ENCODE measurements at regions not wholly inside any gene's neighbourhood (a gene's known extent, or its start where the extent isn't known, plus 50 kb on each side); places are given as distances from the start of the nearest gene placed in this dataset.

DNA sequence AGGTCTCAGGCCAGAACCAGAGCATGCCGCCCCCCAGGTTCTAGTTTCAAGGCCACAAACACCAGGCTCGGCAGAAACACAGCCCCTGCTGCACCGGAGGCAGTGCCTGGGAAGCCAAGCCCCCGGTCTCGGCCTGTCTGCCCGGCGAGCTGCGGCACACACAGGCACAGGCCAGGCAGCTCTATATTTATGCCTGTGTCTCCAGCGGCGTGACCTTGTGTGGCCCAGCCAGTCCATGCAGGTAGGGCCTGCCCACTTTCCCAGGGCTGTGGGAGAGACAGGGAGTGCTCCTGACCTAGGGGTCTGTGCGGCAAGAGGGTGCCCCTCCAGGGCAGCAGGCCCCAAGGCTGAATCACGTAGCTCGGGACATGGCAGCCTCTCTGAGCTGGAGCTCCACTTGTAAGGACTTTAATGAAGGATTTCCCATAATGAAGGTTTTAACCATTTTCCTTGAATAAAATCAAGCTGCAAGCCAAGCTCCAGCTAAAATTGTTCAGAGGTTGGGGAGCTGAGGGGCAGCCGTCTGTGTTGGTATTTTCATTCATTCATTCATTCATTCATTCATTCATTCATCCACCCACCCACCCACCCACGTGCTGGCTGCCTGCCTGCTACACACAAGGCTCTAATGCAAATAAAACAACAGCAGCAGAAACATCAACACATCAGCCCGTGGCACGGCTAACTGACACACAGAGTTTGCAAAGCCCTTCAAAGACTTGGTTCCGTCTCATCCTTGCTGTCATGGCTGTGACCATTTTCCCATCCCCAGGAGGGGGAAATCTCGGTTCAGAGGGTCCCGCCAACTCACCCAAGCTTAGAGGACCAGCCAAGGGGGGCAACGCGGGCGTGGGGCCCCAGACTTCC lies 92.0 kb downstream of the RFLNA start:
- no peak overlapping the region for H3K27ac ChIP-seq (ENCODE audit: insufficient read depth, low read length, poor library complexity, severe bottlenecking)
- ATAC-seq (ENCODE audit: low read depth in 2 of 2) (no peak), DNase-seq (no peak)
- peak overlapping the region in 1 of 4 donors; percentile 38 for H3K4me3 Mint-ChIP-seq
- peaks cover 10% of the 10 kb centered on the region for H3K36me3 Mint-ChIP-seq
- no peaks in the 10 kb centered on the region for H3K27me3 Mint-ChIP-seq
- H3K9me3 Mint-ChIP-seq, result no peaks in the 10 kb centered on the region
- H3K4me1 ChIP-seq (ENCODE audit: control insufficient read depth, insufficient read depth, low read length, poor library complexity, severe bottlenecking), result peaks cover 19% of the 10 kb centered on the region
- no peaks in the 10 kb centered on the region for H3K27me3 ChIP-seq (ENCODE audit: control insufficient read depth, insufficient read depth, low read length)
- peaks cover 4 to 31% (median 8%) of the 10 kb centered on the region in 4 donors for H3K4me1 Mint-ChIP-seq
- no peak overlapping the region for H3K4me3 ChIP-seq (ENCODE audit: low read depth, low read length)
- H3K36me3 ChIP-seq (ENCODE audit: control insufficient read depth, insufficient read depth, low read length), result peaks cover 11% of the 10 kb centered on the region
- no peak overlapping the region for H3K27ac Mint-ChIP-seq
- H3K9me3 ChIP-seq (ENCODE audit: control insufficient read depth in 2 of 2, low read length in 2 of 2), result no peaks in the 10 kb centered on the region

DNA sequence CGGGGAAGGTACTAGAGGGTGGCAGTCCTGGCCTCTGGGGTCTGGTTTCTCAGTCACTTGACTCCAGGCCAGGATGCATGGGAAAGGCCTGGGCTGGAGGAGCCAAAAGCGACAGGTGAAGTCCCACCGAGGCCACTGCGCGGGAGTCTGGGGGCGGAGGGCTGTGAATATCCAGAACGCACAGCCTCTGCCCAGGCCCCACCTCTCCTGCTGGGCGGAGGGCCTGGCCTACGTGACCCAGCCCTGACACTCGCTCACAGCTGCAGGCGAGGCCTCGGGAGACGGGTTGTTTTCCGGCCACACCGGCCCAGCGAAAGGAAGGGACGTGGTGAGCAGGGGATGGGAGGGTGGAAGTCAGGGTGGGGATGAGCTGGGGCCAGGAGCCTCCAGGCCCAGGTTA lies 91.2 kb downstream of the RFLNA start:
- Mint-ChIP-seq H3K4me1 (peaks cover 0 to 23% (median 5%) of the 10 kb centered on the region in 4 donors), H3K4me3 (no peak overlapping the region), H3K27me3 (no peaks in the 10 kb centered on the region), H3K36me3 (peaks cover 9% of the 10 kb centered on the region), H3K27ac (peak overlapping the region in 1 of 3 donors; percentile 63), H3K9me3 (no peaks in the 10 kb centered on the region)
- no peak for DNase-seq
- no peak overlapping the region for H3K4me3 ChIP-seq (ENCODE audit: low read depth, low read length)
- H3K27ac ChIP-seq (ENCODE audit: insufficient read depth, low read length, poor library complexity, severe bottlenecking), result no peak overlapping the region
- ATAC-seq (ENCODE audit: low read depth in 2 of 2), result no peak
- peaks cover 12% of the 10 kb centered on the region for H3K4me1 ChIP-seq (ENCODE audit: control insufficient read depth, insufficient read depth, low read length, poor library complexity, severe bottlenecking)
- peaks cover 11% of the 10 kb centered on the region for H3K36me3 ChIP-seq (ENCODE audit: control insufficient read depth, insufficient read depth, low read length)
- H3K27me3 ChIP-seq (ENCODE audit: control insufficient read depth, insufficient read depth, low read length), result no peaks in the 10 kb centered on the region
- H3K9me3 ChIP-seq (ENCODE audit: control insufficient read depth in 2 of 2, low read length in 2 of 2), result no peaks in the 10 kb centered on the region

DNA sequence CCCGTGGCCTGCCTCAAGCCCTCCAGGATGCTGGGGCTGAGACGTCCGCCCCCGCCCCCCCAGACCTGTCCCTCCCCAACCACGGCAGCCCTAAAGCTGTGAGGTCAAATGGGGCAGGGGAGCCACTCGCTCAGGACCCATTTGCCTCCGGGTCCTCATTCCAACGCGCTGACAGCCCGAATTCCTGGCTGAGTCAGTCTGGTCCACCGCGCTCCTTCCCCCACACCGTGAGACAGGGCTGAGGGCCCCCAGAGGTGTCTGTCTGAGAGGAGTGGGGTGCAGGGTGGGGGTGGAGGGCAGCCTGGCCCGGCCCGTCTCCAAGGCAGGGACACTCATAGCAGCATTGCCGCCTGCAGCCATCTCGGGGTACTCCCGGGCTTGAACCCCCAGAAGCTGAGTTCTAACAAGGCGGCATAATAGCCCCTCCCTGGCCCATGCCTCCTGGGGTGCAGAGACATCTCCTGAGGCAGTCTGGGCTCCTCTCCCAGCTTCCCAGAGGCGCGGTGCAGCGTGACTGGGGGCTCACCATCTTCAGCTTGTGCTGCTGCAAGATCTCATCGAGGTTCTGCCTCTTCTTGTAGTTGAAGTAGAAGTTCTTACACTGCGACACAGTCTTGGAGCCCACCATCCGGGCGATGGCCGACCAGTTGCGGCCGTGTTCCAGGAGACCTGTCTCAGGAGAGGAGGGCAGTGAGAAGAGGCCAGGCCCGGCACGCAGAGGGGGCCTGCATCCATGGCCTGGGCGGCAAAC lies 90.5 kb downstream of the RFLNA start:
- Histone ChIP-seq H3K27ac (ENCODE audit: insufficient read depth, low read length, poor library complexity, severe bottlenecking) (no peak overlapping the region), H3K9me3 (ENCODE audit: control insufficient read depth in 2 of 2, low read length in 2 of 2) (no peaks in the 10 kb centered on the region), H3K4me1 (ENCODE audit: control insufficient read depth, insufficient read depth, low read length, poor library complexity, severe bottlenecking) (peaks cover 12% of the 10 kb centered on the region), H3K36me3 (ENCODE audit: control insufficient read depth, insufficient read depth, low read length) (peaks cover 11% of the 10 kb centered on the region), H3K4me3 (ENCODE audit: low read depth, low read length) (no peak overlapping the region), H3K27me3 (ENCODE audit: control insufficient read depth, insufficient read depth, low read length) (no peaks in the 10 kb centered on the region)
- H3K27me3 Mint-ChIP-seq, result no peaks in the 10 kb centered on the region
- no peak overlapping the region for H3K4me3 Mint-ChIP-seq
- ATAC-seq (ENCODE audit: low read depth in 2 of 2) (no peak), DNase-seq (no peak)
- peaks cover 0 to 18% (median 4%) of the 10 kb centered on the region in 4 donors for H3K4me1 Mint-ChIP-seq
- no peaks in the 10 kb centered on the region for H3K9me3 Mint-ChIP-seq
- peaks cover 10% of the 10 kb centered on the region for H3K36me3 Mint-ChIP-seq
- H3K27ac Mint-ChIP-seq, result peak overlapping the region in 1 of 3 donors; percentile 42

DNA sequence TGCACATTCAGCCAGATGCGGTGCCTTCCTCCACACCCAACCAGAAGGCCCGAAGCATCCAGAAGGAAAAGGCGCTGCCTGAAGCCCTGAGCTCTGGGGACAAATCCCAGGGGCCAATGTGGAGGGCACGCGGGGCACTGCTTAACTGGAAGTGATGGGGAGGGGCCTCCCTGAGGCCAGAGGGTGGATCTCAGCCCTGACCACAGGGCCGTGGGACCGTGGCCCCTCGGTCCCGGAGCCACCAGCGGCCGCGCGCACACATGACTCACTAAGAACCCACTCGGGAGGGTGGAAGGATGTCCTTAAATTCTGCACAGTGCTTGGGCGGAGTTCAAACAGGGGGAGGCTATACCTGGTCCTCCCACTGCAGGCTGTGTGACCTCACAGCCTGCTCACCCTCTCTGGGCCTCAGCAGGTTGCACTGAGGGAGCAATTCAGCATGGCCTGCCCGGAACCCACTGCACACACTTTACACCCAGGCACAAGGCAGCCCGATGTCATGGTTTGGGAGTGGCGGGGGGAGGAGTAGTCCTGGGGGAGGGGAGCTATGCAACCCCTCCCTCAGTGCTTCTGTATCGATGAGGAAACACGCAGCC lies 89.5 kb downstream of the RFLNA start:
- peaks cover 10% of the 10 kb centered on the region for H3K36me3 Mint-ChIP-seq
- H3K36me3 ChIP-seq (ENCODE audit: control insufficient read depth, insufficient read depth, low read length), result peaks cover 16% of the 10 kb centered on the region

DNA sequence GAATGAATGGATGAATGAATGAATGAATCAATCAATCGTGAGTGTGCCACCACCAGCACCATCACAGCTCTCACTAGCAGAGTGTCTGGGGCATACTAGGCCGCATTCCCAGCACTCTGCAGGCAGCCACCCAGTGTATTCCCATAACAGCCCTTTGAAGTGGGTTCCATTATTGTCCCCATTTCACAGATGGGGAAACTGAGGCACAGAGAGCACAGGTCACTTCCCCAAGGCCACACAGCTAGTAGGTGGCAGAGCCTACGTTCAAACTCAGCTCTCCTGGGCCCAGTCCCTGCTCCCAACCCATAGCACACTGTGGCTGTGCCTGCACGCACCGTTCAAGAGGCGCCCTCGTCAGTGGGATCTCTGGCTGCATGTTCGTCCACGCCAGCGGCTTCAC lies 88.1 kb downstream of the RFLNA start:
- Mint-ChIP-seq H3K4me1 (peaks cover 0 to 4% (median 2%) of the 10 kb centered on the region in 4 donors), H3K27me3 (no peaks in the 10 kb centered on the region), H3K27ac (no peak overlapping the region), H3K9me3 (no peaks in the 10 kb centered on the region), H3K36me3 (peaks cover 10% of the 10 kb centered on the region), H3K4me3 (no peak overlapping the region)
- H3K27me3 ChIP-seq (ENCODE audit: control insufficient read depth, insufficient read depth, low read length), result no peaks in the 10 kb centered on the region
- no peaks in the 10 kb centered on the region for H3K4me1 ChIP-seq (ENCODE audit: control insufficient read depth, insufficient read depth, low read length, poor library complexity, severe bottlenecking)
- DNase-seq, result no peak
- no peak overlapping the region for H3K27ac ChIP-seq (ENCODE audit: insufficient read depth, low read length, poor library complexity, severe bottlenecking)
- ATAC-seq (ENCODE audit: low read depth in 2 of 2), result no peak
- no peak overlapping the region for H3K4me3 ChIP-seq (ENCODE audit: low read depth, low read length)
- H3K36me3 ChIP-seq (ENCODE audit: control insufficient read depth, insufficient read depth, low read length), result peaks cover 20% of the 10 kb centered on the region
- no peaks in the 10 kb centered on the region for H3K9me3 ChIP-seq (ENCODE audit: control insufficient read depth in 2 of 2, low read length in 2 of 2)

More for the DNA sequence above, 89.5 kb downstream of the RFLNA start:
- Mint-ChIP-seq H3K27ac (no peak overlapping the region), H3K4me3 (no peak overlapping the region), H3K9me3 (no peaks in the 10 kb centered on the region), H3K4me1 (peaks cover 0 to 10% (median 4%) of the 10 kb centered on the region in 4 donors), H3K27me3 (no peaks in the 10 kb centered on the region)
- Histone ChIP-seq H3K27me3 (ENCODE audit: control insufficient read depth, insufficient read depth, low read length) (no peaks in the 10 kb centered on the region), H3K27ac (ENCODE audit: insufficient read depth, low read length, poor library complexity, severe bottlenecking) (no peak overlapping the region), H3K4me1 (ENCODE audit: control insufficient read depth, insufficient read depth, low read length, poor library complexity, severe bottlenecking) (peaks cover 9% of the 10 kb centered on the region), H3K4me3 (ENCODE audit: low read depth, low read length) (no peak overlapping the region), H3K9me3 (ENCODE audit: control insufficient read depth in 2 of 2, low read length in 2 of 2) (no peaks in the 10 kb centered on the region)
- ATAC-seq (ENCODE audit: low read depth in 2 of 2), result no peak
- no peak for DNase-seq

DNA sequence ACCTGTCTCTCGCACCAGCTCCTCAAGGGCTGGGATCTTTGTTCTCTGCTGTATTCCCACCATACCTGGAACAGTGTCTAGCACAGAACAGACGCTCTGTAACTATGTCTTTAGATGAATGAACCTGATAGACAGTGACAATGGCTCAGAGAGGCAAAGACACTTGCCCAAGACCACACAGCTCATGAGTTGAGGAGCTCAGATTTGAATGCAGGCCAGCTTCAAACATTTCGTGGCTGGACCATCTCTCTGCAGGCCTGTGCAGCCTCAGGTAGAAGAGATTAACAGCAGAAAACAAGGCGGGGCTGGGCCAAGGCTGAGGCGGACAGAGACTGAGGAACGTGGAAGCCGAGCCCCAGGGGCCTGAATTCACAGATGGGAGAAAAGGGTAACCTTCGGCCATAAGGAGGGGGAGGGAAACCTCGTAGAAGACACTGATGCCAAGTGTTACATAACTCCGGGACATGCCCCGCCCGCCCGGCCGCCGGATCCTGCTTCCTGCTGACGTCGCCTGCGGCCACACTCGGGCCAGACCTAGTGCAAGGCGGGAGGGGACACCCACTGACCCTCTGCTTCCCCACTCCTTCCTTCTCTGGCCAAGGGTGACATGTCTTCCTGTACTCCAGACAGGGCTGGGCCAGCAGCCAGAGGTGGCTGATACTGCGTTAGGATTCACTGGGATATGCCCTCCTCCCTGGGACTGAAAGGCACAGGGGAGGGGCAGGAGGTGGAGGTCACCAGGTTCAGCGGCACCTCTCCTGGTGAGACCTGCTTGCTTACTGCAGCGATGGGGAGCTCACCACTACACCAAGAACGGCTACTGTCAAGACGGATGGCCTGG lies 86.8 kb downstream of the RFLNA start:
- ATAC-seq (ENCODE audit: low read depth in 2 of 2), result no peak

DNA sequence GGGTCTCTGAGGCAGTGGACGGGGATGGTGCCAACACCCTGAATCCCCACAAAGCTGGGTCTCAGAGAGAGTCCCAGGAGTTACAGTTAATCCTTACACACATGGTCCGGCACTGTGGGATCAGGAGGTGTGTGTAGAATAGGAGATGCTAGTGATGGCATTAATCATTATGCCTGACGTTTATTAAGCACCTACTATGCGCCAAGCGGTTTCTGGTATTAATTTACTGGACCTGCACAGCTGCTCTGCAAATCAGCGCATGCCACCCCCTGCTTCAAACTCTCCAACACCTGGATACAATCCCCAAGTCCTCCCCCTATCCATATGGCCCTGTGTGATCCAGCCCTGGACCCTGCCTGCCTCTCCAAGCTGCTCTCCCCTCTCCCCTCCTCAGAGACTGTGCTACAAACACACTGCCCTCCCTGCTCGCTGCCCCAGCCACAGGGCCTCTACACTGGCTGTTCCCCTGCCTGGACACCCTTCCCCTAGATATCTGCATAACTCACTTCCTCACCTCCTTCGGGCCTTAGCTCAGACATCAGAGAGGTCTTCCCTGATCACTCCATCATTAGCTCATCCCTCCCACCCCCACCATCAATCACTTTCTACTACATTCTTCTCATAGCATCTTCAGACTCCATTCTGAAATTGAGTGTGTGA lies 86.0 kb downstream of the RFLNA start:
- Mint-ChIP-seq H3K27me3 (no peaks in the 10 kb centered on the region), H3K9me3 (no peaks in the 10 kb centered on the region), H3K36me3 (peaks cover 10% of the 10 kb centered on the region), H3K4me1 (peaks cover 0 to 4% (median 2%) of the 10 kb centered on the region in 4 donors), H3K4me3 (no peak overlapping the region), H3K27ac (peak overlapping the region in 2 of 3 donors; percentile 32 to 76)
- ATAC-seq (ENCODE audit: low read depth in 2 of 2), result no peak
- no peaks in the 10 kb centered on the region for H3K4me1 ChIP-seq (ENCODE audit: control insufficient read depth, insufficient read depth, low read length, poor library complexity, severe bottlenecking)
- H3K4me3 ChIP-seq (ENCODE audit: low read depth, low read length), result no peak overlapping the region
- no peaks in the 10 kb centered on the region for H3K27me3 ChIP-seq (ENCODE audit: control insufficient read depth, insufficient read depth, low read length)
- no peak overlapping the region for H3K27ac ChIP-seq (ENCODE audit: insufficient read depth, low read length, poor library complexity, severe bottlenecking)
- H3K9me3 ChIP-seq (ENCODE audit: control insufficient read depth in 2 of 2, low read length in 2 of 2), result no peaks in the 10 kb centered on the region
- no peak for DNase-seq
- peaks cover 30% of the 10 kb centered on the region for H3K36me3 ChIP-seq (ENCODE audit: control insufficient read depth, insufficient read depth, low read length)

More for the DNA sequence above, 86.8 kb downstream of the RFLNA start:
- H3K9me3 Mint-ChIP-seq, result no peaks in the 10 kb centered on the region
- Histone ChIP-seq H3K9me3 (ENCODE audit: control insufficient read depth in 2 of 2, low read length in 2 of 2) (no peaks in the 10 kb centered on the region), H3K27ac (ENCODE audit: insufficient read depth, low read length, poor library complexity, severe bottlenecking) (no peak overlapping the region), H3K27me3 (ENCODE audit: control insufficient read depth, insufficient read depth, low read length) (no peaks in the 10 kb centered on the region), H3K4me3 (ENCODE audit: low read depth, low read length) (no peak overlapping the region), H3K36me3 (ENCODE audit: control insufficient read depth, insufficient read depth, low read length) (peaks cover 28% of the 10 kb centered on the region), H3K4me1 (ENCODE audit: control insufficient read depth, insufficient read depth, low read length, poor library complexity, severe bottlenecking) (no peaks in the 10 kb centered on the region)
- DNase-seq, result no peak
- no peaks in the 10 kb centered on the region for H3K27me3 Mint-ChIP-seq
- H3K4me3 Mint-ChIP-seq, result no peak overlapping the region
- H3K36me3 Mint-ChIP-seq, result peaks cover 10% of the 10 kb centered on the region
- H3K27ac Mint-ChIP-seq, result peak overlapping the region in 1 of 3 donors; percentile 76
- peaks cover 0 to 4% (median 2%) of the 10 kb centered on the region in 4 donors for H3K4me1 Mint-ChIP-seq
